Caco-2 (cell line): ENCODE measurements at regions not wholly inside any gene's neighbourhood (a gene's known extent, or its start where the extent isn't known, plus 50 kb on each side); places are given as distances from the start of the nearest gene placed in this dataset.

Experiments
- BruUV-seq: library from RNA; stranded (reverse); fragments of 400-500 nt; replicated peaks from 2 replicates; lab custom pipeline; 2021; lab: Mats Ljungman, UMichigan
- CTCF ChIA-PET: fragments of 300-600 bp; sonication (Branson Sonifier 250); formaldehyde crosslinking; loops from one replicate; lab custom pipeline; 2022; ENCODE audit warnings: antibody characterized with exemption; lab: Charles Lee
- POLR2A ChIA-PET: fragments of 300-600 bp; sonication (Branson Sonifier 250); formaldehyde crosslinking; loops from one replicate; lab custom pipeline; 2022; ENCODE audit warnings: antibody characterized with exemption; lab: Charles Lee
- DNase-seq, 2 experiments: peaks; one replicate each; pipeline versions ENCODE4 v3.0.0 to v3.0.0-alpha.2; 2020 to 2022
- H3K27me3 ChIP-seq: replicated peaks from 2 replicates; pipeline ENCODE4 v1.6.0; 2011; ENCODE audit warnings: low read length; ENCODE audit not compliant: control insufficient read depth, insufficient read depth
- H3K36me3 ChIP-seq: 2 replicates; pipeline ENCODE4 v1.5.1; 2011; ENCODE audit warnings: low read length; ENCODE audit not compliant: control insufficient read depth, insufficient read depth
- H3K4me1 ChIP-seq: fragments of 250-450 bp; sonication (Bioruptor Pico); 2 replicates; pipeline ENCODE4 v1.5.1; 2020; ENCODE audit warnings: mild to moderate bottlenecking
- H3K4me3 ChIP-seq: 2 replicates; pipeline ENCODE4 v1.5.1; 2011; ENCODE audit warnings: low read depth, mild to moderate bottlenecking, control low read depth, low read length
- H3K9me3 ChIP-seq: fragments of 250-450 bp; sonication (Bioruptor Pico); 2 replicates; pipeline ENCODE4 v1.5.1; 2020; ENCODE audit warnings: mild to moderate bottlenecking, moderate library complexity
- H3K27ac Mint-ChIP-seq: one replicate; pipeline ENCODE4 v1.8.0; 2022; ENCODE audit warnings: mixed read lengths; ENCODE audit not compliant: unreplicated experiment
- H3K27me3 Mint-ChIP-seq: one replicate; pipeline ENCODE4 v1.8.0; 2022; ENCODE audit warnings: mixed read lengths; ENCODE audit not compliant: insufficient read depth, unreplicated experiment
- H3K36me3 Mint-ChIP-seq: one replicate; pipeline ENCODE4 v1.8.0; 2022; ENCODE audit warnings: mild to moderate bottlenecking, mixed read lengths; ENCODE audit not compliant: insufficient read depth, unreplicated experiment
- H3K4me1 Mint-ChIP-seq: one replicate; pipeline ENCODE4 v1.8.0; 2022; ENCODE audit warnings: low read depth, mixed read lengths; ENCODE audit not compliant: unreplicated experiment
- H3K4me3 Mint-ChIP-seq: one replicate; pipeline ENCODE4 v1.8.0; 2022; ENCODE audit warnings: mild to moderate bottlenecking, moderate library complexity, mixed read lengths; ENCODE audit not compliant: unreplicated experiment
- H3K9me3 Mint-ChIP-seq: one replicate; pipeline ENCODE4 v1.8.0; 2022; ENCODE audit warnings: mixed read lengths; ENCODE audit not compliant: unreplicated experiment
- CTCF ChIP-seq, 2 experiments: fragments of 200-600 bp in 1 of 2; IDR thresholded peaks; 1 replicate in 1 of 2; 2 replicates in 1 of 2; pipeline versions ENCODE4 v1.5.1 to v1.8.0; 2011 to 2022; ENCODE audit warnings: antibody characterized with exemption in 1 of 2, control low read depth in 1 of 2, inconsistent platforms in 1 of 2, low read depth in 1 of 2, low read length in 1 of 2, mild to moderate bottlenecking in 1 of 2, moderate library complexity in 1 of 2; ENCODE audit not compliant: insufficient read depth in 1 of 2, severe bottlenecking in 1 of 2, unreplicated experiment in 1 of 2
- intact Hi-C: fragments of 100-400 bp; cut with micrococcal nuclease; formaldehyde crosslinking; loops from one replicate; pipeline ENCODE4 v1.10.0; 2022; ENCODE audit not compliant: unreplicated experiment

- H3K27me3 Mint-ChIP-seq: peaks cover 22% of the 10 kb centered on the region
- TF ChIP-seq CTCF (IDR thresholded peaks at IDR 0.05; ENCODE audit: insufficient read depth in 1 of 2, low read depth in 1 of 2, low read length in 1 of 2, severe bottlenecking in 1 of 2, unreplicated experiment in 1 of 2): no peak
- H3K4me3 ChIP-seq: no peak overlapping the region
- no peak overlapping the region for H3K4me3 Mint-ChIP-seq
- H3K9me3 ChIP-seq: no peaks in the 10 kb centered on the region
- BruUV-seq: no TSS peak
- no peaks in the 10 kb centered on the region for H3K36me3 Mint-ChIP-seq
- ChIA-PET CTCF (interaction anchor here (0.7 kb wide), 1 partner anchor 21 kb away, joined by 3 read pairs; no protein-coding TSS in a partner anchor), POLR2A (no interaction called here)
- intact Hi-C loops: no loop called here
- H3K27me3 ChIP-seq: no peaks in the 10 kb centered on the region
- no peaks in the 10 kb centered on the region for H3K4me1 Mint-ChIP-seq
- H3K9me3 Mint-ChIP-seq: peaks cover 12% of the 10 kb centered on the region
- no peaks in the 10 kb centered on the region for H3K36me3 ChIP-seq
- H3K27ac Mint-ChIP-seq: no peak overlapping the region
- H3K4me1 ChIP-seq: no peaks in the 10 kb centered on the region
- DNase-seq: no peak
Observed at GRCh38 chr20:61139031-61139430, 113.0 kb upstream of the CDH4 start.

- Histone ChIP-seq H3K36me3 (no peaks in the 10 kb centered on the region), H3K4me3 (no peak overlapping the region), H3K9me3 (0 out of 2 replicates have a peak, but pooled peaks cover 7% of the 10 kb centered on the region), H3K4me1 (no peaks in the 10 kb centered on the region), H3K27me3 (no peaks in the 10 kb centered on the region)
- H3K4me3 Mint-ChIP-seq: no peak overlapping the region
- no TSS peak for BruUV-seq
- peaks cover 18% of the 10 kb centered on the region for H3K27me3 Mint-ChIP-seq
- no peak for TF ChIP-seq CTCF (IDR thresholded peaks at IDR 0.05; ENCODE audit: insufficient read depth in 1 of 2, low read depth in 1 of 2, low read length in 1 of 2, severe bottlenecking in 1 of 2, unreplicated experiment in 1 of 2)
- H3K9me3 Mint-ChIP-seq: peaks cover 21% of the 10 kb centered on the region
- intact Hi-C loops: no loop called here
- CTCF ChIA-PET: no interaction called here
- POLR2A ChIA-PET: no interaction called here
- no peaks in the 10 kb centered on the region for H3K36me3 Mint-ChIP-seq
- no peak for DNase-seq
- no peaks in the 10 kb centered on the region for H3K4me1 Mint-ChIP-seq
- H3K27ac Mint-ChIP-seq: no peak overlapping the region
Observed at GRCh38 chr20:61140576-61140975, 111.5 kb upstream of the CDH4 start.

- H3K27me3 Mint-ChIP-seq: peaks cover 5% of the 10 kb centered on the region
- Histone ChIP-seq H3K9me3 (peaks cover 10% of the 10 kb centered on the region; the same call in 1 of the 2 replicates), H3K4me1 (no peaks in the 10 kb centered on the region), H3K27me3 (no peaks in the 10 kb centered on the region), H3K36me3 (no peaks in the 10 kb centered on the region), H3K4me3 (no peak overlapping the region)
- peaks cover 21% of the 10 kb centered on the region for H3K9me3 Mint-ChIP-seq
- H3K4me3 Mint-ChIP-seq: no peak overlapping the region
- TF ChIP-seq CTCF (IDR thresholded peaks at IDR 0.05; ENCODE audit: insufficient read depth in 1 of 2, low read depth in 1 of 2, low read length in 1 of 2, severe bottlenecking in 1 of 2, unreplicated experiment in 1 of 2): no peak
- H3K4me1 Mint-ChIP-seq: no peaks in the 10 kb centered on the region
- no peaks in the 10 kb centered on the region for H3K36me3 Mint-ChIP-seq
- CTCF ChIA-PET: no interaction called here
- intact Hi-C loops: no loop called here
- POLR2A ChIA-PET: no interaction called here
- DNase-seq: no peak
- BruUV-seq: no TSS peak
- no peak overlapping the region for H3K27ac Mint-ChIP-seq
Observed at GRCh38 chr20:61146023-61146422, 106.0 kb upstream of the CDH4 start.
